Spleen (tissue), 7 donors: ENCODE measurements at regions not wholly inside any gene's neighbourhood (a gene's known extent, or its start where the extent isn't known, plus 50 kb on each side); places are given as distances from the start of the nearest gene placed in this dataset.

Source experiments
- CTCF ChIP-seq, 11 experiments: fragments of 200-600 bp in 7 of 11; fragments of 450-650 bp in 4 of 11; sonication (generic) in 4 of 11; IDR thresholded peaks in 8 of 11; conservative IDR thresholded peaks in 3 of 11; 1 replicate in 7 of 11; 2 replicates in 4 of 11; pipeline versions ENCODE4 v1.4.0 to v1.8.0; 2016 to 2021; ENCODE audit warnings: antibody characterized with exemption in 11 of 11, inconsistent platforms in 4 of 11, mild to moderate bottlenecking in 1 of 11
- POLR2A ChIP-seq, 3 donors: fragments of 450-650 bp; IDR thresholded peaks; one replicate each; pipeline ENCODE4 v1.5.1; 2017; ENCODE audit warnings: antibody characterized with exemption in 3 of 3, mild to moderate bottlenecking in 1 of 3
- donor health status: DM: no; HTN: no; CAD: no; lungs with moderate emphysema.
- donor health status: DM: no; HTN: no; CAD: no.
- donor health status: DM: no; HTN: no; CAD: no.

- TF ChIP-seq CTCF (IDR thresholded peaks at IDR 0.05 in 8 of 11, conservative IDR thresholded peaks at IDR 0.05 in 3 of 11), result no peak
- TF ChIP-seq POLR2A (IDR thresholded peaks at IDR 0.05), result no peak
Observed at GRCh38 chr18:10354241-10354811, 100.1 kb upstream of the APCDD1 start.
